ENCODE measurements at regions not wholly inside any gene's neighbourhood (a gene's known extent, or its start where the extent isn't known, plus 50 kb on each side); places are given as distances from the start of the nearest gene placed in this dataset.

- TF ChIP-seq POLR2A (IDR thresholded peaks at IDR 0.05; ENCODE audit: low read length) (no peak), GATA1 (IDR thresholded peaks at IDR 0.05; ENCODE audit: low read depth, low read length) (no peak)
Observed at GRCh38 chr3:76383781-76384180, 598.4 kb upstream of the ZNF717 start.

Measured in erythroblast (primary cell).